Body of pancreas (tissue), 4 donors: ENCODE measurements at regions not wholly inside any gene's neighbourhood (a gene's known extent, or its start where the extent isn't known, plus 50 kb on each side); places are given as distances from the start of the nearest gene placed in this dataset.

Experiments used
- ATAC-seq: fragments of 150-250 bp; one replicate; pipeline ENCODE4 v1.9.1; 2016
- DNase-seq, 4 donors: peaks; one replicate each; pipeline ENCODE4 v3.0.0-alpha.2; 2019
- H3K27ac ChIP-seq, 4 donors: fragments of 200-600 bp; sonication (generic); 1 replicate in 3 of 4; 2 replicates in 1 of 4; pipeline versions ENCODE4 v1.5.1 to v1.6.1; 2016 to 2019; ENCODE audit warnings: mild to moderate bottlenecking in 1 of 4, mixed read lengths in 1 of 4, moderate library complexity in 1 of 4
- H3K27me3 ChIP-seq, 2 donors: fragments of 200-600 bp; sonication (generic); one replicate each; pipeline ENCODE4 v1.6.0; 2016; ENCODE audit warnings: mild to moderate bottlenecking in 1 of 2
- H3K36me3 ChIP-seq, 2 donors: fragments of 200-600 bp; sonication (generic); replicated peaks in 1 of 2; 2 replicates each; pipeline ENCODE4 v1.5.1; 2016; ENCODE audit warnings: low read depth in 2 of 2; ENCODE audit not compliant: insufficient read depth in 1 of 2
- H3K4me1 ChIP-seq: fragments of 200-600 bp; sonication (generic); one replicate; pipeline ENCODE4 v1.6.0; 2016
- H3K4me3 ChIP-seq, 2 donors: fragments of 200-600 bp; sonication (generic); 1 replicate in 1 of 2; 2 replicates in 1 of 2; pipeline ENCODE4 v1.5.1; 2016 to 2019
- H3K9me3 ChIP-seq, 3 donors: fragments of 200-600 bp; sonication (generic); 1 replicate in 2 of 3; 2 replicates in 1 of 3; pipeline ENCODE4 v1.5.1; 2016
- POLR2A ChIP-seq, 3 donors: fragments of 450-650 bp; IDR thresholded peaks; one replicate each; pipeline ENCODE4 v1.6.1; 2016; ENCODE audit warnings: antibody characterized with exemption in 3 of 3, mild to moderate bottlenecking in 2 of 3
- WGBS, 2 donors: methylation state at CpG; one replicate each; pipeline ENCODE4 v1.1.5; 2017; 5-methylcytosine and 5-hydroxymethylcytosine counted together
- intact Hi-C: fragments of 100-400 bp; cut with DNase I; formaldehyde crosslinking; loops from one replicate; pipeline ENCODE4 v1.15.1; 2023
- TF ChIP-seq, protein P1 (sequence below), 7 experiments: fragments of 450-650 bp in 4 of 7; fragments of 200-600 bp in 3 of 7; sonication (generic) in 3 of 7; IDR thresholded peaks; one replicate each; pipeline ENCODE4 v1.5.1; 2016 to 2019; ENCODE audit warnings: antibody characterized with exemption in 7 of 7

DNA sequence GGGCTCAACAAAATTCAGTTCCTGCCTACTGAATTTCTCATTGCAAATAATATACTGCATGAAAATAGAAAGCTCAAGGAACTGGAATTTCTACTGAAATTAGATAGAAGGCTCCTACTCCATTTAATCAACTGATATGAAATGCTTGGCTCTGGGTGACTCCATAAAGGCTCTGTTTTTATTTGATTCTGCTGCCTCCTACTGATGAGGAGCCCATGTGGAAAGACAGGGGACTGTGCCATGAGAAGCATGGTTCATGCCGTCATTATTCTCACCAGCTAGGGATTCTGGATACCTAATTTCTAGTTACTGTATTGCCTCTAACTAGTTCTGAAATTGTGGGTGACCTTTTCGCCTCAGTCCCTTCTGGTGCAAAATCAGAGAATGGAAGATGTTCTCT is 366.2 kb upstream of the DPH6 start:
- Histone ChIP-seq H3K9me3 (no peaks in the 10 kb centered on the region), H3K27ac (no peak overlapping the region), H3K4me1 (peaks cover 6% of the 10 kb centered on the region), H3K36me3 (no peaks in the 10 kb centered on the region), H3K27me3 (no peaks in the 10 kb centered on the region), H3K4me3 (no peak overlapping the region)
- 77 to 82% methylated on average over 2 of the region's 2 CpGs for WGBS, 2 donors
- no peak for ATAC-seq
- no peak for DNase-seq
- TF ChIP-seq, protein P1, sequence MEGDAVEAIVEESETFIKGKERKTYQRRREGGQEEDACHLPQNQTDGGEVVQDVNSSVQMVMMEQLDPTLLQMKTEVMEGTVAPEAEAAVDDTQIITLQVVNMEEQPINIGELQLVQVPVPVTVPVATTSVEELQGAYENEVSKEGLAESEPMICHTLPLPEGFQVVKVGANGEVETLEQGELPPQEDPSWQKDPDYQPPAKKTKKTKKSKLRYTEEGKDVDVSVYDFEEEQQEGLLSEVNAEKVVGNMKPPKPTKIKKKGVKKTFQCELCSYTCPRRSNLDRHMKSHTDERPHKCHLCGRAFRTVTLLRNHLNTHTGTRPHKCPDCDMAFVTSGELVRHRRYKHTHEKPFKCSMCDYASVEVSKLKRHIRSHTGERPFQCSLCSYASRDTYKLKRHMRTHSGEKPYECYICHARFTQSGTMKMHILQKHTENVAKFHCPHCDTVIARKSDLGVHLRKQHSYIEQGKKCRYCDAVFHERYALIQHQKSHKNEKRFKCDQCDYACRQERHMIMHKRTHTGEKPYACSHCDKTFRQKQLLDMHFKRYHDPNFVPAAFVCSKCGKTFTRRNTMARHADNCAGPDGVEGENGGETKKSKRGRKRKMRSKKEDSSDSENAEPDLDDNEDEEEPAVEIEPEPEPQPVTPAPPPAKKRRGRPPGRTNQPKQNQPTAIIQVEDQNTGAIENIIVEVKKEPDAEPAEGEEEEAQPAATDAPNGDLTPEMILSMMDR (IDR thresholded peaks at IDR 0.05) = peak in 2 of 7 experiments; percentile 12 to 23
- no peak for TF ChIP-seq POLR2A (IDR thresholded peaks at IDR 0.05)
- intact Hi-C loops = no loop called here

DNA sequence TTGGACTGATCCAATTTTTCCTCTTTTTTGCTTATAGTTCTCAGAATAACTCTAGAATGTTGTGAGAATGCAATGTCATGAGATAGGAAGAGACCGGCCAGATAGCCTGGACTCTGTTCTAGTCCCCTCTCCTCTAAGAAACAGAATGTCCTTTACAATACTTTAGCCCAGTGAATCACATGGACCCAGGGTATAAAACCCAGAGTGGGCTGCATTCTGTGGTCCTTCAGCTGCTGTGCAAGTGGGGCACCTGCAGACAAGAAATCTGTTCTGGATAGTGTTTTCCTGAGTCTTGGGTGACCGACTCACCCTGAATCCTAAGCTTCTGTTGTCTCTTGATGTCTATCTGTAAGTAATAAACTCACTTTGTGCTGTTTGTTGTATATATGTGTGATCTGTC is 368.6 kb upstream of the DPH6 start:
- DNase-seq (no peak), ATAC-seq (no peak)
- TF ChIP-seq POLR2A (IDR thresholded peaks at IDR 0.05) = no peak
- TF ChIP-seq, protein P1 (IDR thresholded peaks at IDR 0.05) = no peak
- Histone ChIP-seq H3K27me3 (no peaks in the 10 kb centered on the region), H3K4me3 (no peak overlapping the region), H3K36me3 (no peaks in the 10 kb centered on the region), H3K9me3 (no peaks in the 10 kb centered on the region), H3K4me1 (peaks cover 6% of the 10 kb centered on the region), H3K27ac (no peak overlapping the region)
- WGBS, 2 donors = 92 to 95% methylated on average over 2 of the region's 2 CpGs
- intact Hi-C loops = no loop called here

DNA sequence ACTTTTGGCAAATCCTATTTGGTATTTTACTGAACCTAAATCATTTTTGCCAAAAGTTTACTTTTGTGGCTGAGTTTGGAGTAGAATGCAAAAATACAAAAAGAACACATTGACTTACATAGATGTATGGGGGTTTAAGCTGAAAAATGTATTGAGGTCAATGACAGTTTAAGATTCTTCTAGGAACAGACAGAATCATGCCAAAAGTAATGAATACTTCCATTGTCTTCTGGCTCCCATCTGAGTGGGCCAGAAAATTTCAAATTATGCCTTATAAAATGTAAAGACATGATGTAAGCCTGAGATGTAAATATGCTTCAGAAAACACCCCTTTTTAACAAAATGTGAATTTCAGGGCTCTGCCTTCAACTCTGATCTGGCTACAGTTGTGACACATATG is 375.1 kb upstream of the DPH6 start:
- TF ChIP-seq, protein P1 (IDR thresholded peaks at IDR 0.05) = no peak
- no peak for TF ChIP-seq POLR2A (IDR thresholded peaks at IDR 0.05)
- Histone ChIP-seq H3K9me3 (no peaks in the 10 kb centered on the region), H3K4me3 (no peak overlapping the region), H3K27me3 (no peaks in the 10 kb centered on the region), H3K27ac (no peak overlapping the region), H3K4me1 (no peaks in the 10 kb centered on the region), H3K36me3 (no peaks in the 10 kb centered on the region)
- intact Hi-C loops = no loop called here
- ATAC-seq (no peak), DNase-seq (no peak)

DNA sequence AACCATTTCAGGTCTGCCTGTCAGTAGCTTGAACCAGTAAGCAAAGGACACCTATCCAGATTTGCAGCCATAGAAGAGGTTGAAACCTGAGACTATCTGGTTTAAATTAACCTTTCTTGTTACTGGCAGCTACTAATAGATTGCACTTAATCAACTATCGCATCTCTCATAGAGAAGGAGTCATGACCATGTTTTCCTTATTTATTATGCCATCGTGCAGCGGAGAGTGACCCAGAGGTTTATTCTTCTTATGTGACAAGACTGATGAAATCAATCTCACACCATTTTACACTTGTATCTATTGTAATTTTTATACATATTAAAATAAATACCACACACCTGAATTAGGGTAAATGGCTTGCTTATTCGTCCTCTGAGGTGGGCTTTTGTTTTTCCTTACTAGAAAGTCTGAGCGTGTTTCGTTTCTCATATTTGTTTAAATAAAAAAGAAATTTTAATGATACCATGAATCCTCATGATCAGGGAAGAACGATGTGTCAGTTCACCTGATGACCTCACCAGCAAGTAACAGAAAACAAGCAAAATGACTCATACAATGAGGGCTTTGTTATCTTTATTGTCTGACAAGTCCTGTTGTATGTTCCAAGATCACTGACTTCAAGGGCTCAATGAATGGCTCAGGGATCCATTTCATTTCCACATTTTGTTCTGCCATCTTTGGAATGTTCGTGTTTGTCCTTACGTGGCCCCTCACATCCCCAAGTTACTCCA is 379.5 kb upstream of the DPH6 start:
- Histone ChIP-seq H3K36me3 (no peaks in the 10 kb centered on the region), H3K4me1 (no peaks in the 10 kb centered on the region), H3K9me3 (no peaks in the 10 kb centered on the region), H3K27me3 (no peaks in the 10 kb centered on the region), H3K4me3 (no peak overlapping the region), H3K27ac (no peak overlapping the region)
- 89 to 91% methylated on average over 9 of the region's 9 CpGs for WGBS, 2 donors
- TF ChIP-seq, protein P1 (IDR thresholded peaks at IDR 0.05) = no peak
- TF ChIP-seq POLR2A (IDR thresholded peaks at IDR 0.05) = no peak
- ATAC-seq (no peak), DNase-seq (no peak)
- intact Hi-C loops = no loop called here

DNA sequence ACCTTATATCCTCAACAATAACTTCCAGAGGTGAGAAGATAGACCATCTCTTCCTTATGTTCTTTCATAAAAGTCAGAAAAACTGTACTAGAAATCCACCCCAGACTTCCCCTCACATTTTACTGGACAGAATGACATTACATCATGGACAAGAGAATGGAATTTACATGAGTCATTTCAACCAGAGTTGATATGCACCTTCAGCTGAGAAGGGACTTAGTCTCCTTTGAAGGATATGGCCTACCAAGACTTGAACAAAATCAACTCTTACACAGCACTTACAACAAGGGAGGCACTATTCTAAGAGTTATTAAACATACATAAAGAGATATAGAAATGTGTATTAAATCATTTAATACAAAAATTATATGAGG is 380.0 kb upstream of the DPH6 start:
- H3K9me3 ChIP-seq = no peaks in the 10 kb centered on the region
- intact Hi-C loops = no loop called here
- H3K4me1 ChIP-seq = no peaks in the 10 kb centered on the region
- H3K36me3 ChIP-seq = no peaks in the 10 kb centered on the region
- TF ChIP-seq POLR2A (IDR thresholded peaks at IDR 0.05) = no peak
- TF ChIP-seq, protein P1 (IDR thresholded peaks at IDR 0.05) = no peak
- no peak overlapping the region for H3K27ac ChIP-seq
- H3K27me3 ChIP-seq = no peaks in the 10 kb centered on the region
- H3K4me3 ChIP-seq = no peak overlapping the region
- DNase-seq (no peak), ATAC-seq (no peak)
